ENCODE measurements at regions not wholly inside any gene's neighbourhood (a gene's known extent, or its start where the extent isn't known, plus 50 kb on each side); places are given as distances from the start of the nearest gene placed in this dataset.

- no peak for ATAC-seq
- POLR2A ChIA-PET = no interaction called here
- Mint-ChIP-seq H3K9me3 (no peaks in the 10 kb centered on the region), H3K27me3 (ENCODE audit: low read depth) (no peaks in the 10 kb centered on the region), H3K4me1 (peaks cover 7% of the 10 kb centered on the region), H3K27ac (no peak overlapping the region), H3K4me3 (no peak overlapping the region), H3K36me3 (no peaks in the 10 kb centered on the region)
- TF ChIP-seq FOXK1 (CRISPR knock-in tag; IDR thresholded peaks at IDR 0.05) (no peak), JAZF1 (CRISPR knock-in tag; IDR thresholded peaks at IDR 0.05) (no peak), ZNF138 (CRISPR knock-in tag; conservative IDR thresholded peaks at IDR 0.05) (no peak), E2F1 (CRISPR knock-in tag; IDR thresholded peaks at IDR 0.05) (no peak), ZNF219 (CRISPR knock-in tag; IDR thresholded peaks at IDR 0.05; ENCODE audit: borderline replicate concordance) (no peak), GTF2I (CRISPR knock-in tag; conservative IDR thresholded peaks at IDR 0.05) (no peak)
- TF ChIP-seq, protein P1, sequence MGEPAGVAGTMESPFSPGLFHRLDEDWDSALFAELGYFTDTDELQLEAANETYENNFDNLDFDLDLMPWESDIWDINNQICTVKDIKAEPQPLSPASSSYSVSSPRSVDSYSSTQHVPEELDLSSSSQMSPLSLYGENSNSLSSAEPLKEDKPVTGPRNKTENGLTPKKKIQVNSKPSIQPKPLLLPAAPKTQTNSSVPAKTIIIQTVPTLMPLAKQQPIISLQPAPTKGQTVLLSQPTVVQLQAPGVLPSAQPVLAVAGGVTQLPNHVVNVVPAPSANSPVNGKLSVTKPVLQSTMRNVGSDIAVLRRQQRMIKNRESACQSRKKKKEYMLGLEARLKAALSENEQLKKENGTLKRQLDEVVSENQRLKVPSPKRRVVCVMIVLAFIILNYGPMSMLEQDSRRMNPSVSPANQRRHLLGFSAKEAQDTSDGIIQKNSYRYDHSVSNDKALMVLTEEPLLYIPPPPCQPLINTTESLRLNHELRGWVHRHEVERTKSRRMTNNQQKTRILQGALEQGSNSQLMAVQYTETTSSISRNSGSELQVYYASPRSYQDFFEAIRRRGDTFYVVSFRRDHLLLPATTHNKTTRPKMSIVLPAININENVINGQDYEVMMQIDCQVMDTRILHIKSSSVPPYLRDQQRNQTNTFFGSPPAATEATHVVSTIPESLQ (CRISPR knock-in tag; IDR thresholded peaks at IDR 0.05) = no peak
- CTCF ChIA-PET = no interaction called here
- DNase-seq (ENCODE audit: low spot score) = no peak
Observed at GRCh38 chr9:18350995-18351595, 122.9 kb upstream of the ADAMTSL1 start.

DNA sequence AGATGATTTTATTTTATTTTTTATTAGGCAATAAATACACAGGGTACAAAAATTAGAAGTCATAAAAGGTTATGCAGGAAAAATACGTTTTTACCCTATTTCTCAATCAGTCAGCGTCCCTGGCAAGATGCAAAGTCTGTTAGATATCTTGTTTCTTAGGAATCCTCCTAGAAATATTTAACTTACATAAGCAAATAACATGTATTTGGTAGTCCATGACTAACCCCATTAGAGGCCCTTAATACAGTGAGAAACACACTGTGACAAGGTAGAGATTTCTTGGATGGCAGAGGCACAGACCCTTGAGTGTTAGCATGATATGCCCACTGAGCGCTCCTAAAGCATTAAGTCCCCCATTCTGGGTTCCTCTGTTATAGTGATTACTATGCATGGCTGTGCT lies 121.2 kb upstream of the ADAMTSL1 start:
- H3K27me3 Mint-ChIP-seq (ENCODE audit: low read depth) = no peaks in the 10 kb centered on the region
- no peaks in the 10 kb centered on the region for H3K36me3 Mint-ChIP-seq
- DNase-seq (ENCODE audit: low spot score) (no peak), ATAC-seq (no peak)
- H3K4me1 Mint-ChIP-seq = no peaks in the 10 kb centered on the region; the same call in 1 of the 2 replicates
- ChIA-PET POLR2A (no interaction called here), CTCF (no interaction called here)
- no peak overlapping the region for H3K27ac Mint-ChIP-seq
- H3K4me3 Mint-ChIP-seq = no peak overlapping the region
- no peaks in the 10 kb centered on the region for H3K9me3 Mint-ChIP-seq
- TF ChIP-seq ZNF671 (CRISPR knock-in tag; IDR thresholded peaks at IDR 0.05) (no peak), ZMAT4 (CRISPR knock-in tag; IDR thresholded peaks at IDR 0.05) (no peak), FOXK1 (CRISPR knock-in tag; IDR thresholded peaks at IDR 0.05) (no peak), ZNF263 (CRISPR knock-in tag; IDR thresholded peaks at IDR 0.05; ENCODE audit: low read depth) (no peak), MXD4 (CRISPR knock-in tag; IDR thresholded peaks at IDR 0.05; ENCODE audit: borderline replicate concordance) (no peak), ZNF532 (CRISPR knock-in tag; IDR thresholded peaks at IDR 0.05; ENCODE audit: borderline replicate concordance) (no peak), RORB (CRISPR knock-in tag; IDR thresholded peaks at IDR 0.05) (no peak), SOX15 (CRISPR knock-in tag; IDR thresholded peaks at IDR 0.05) (no peak), HMGA2 (CRISPR knock-in tag; IDR thresholded peaks at IDR 0.05) (no peak), ETV6 (CRISPR knock-in tag; IDR thresholded peaks at IDR 0.05) (no peak), ZNF423 (CRISPR knock-in tag; IDR thresholded peaks at IDR 0.05) (no peak), SMAD4 (CRISPR knock-in tag; IDR thresholded peaks at IDR 0.05) (no peak), ZNF425 (CRISPR knock-in tag; conservative IDR thresholded peaks at IDR 0.05) (no peak)
- TF ChIP-seq, protein P2, sequence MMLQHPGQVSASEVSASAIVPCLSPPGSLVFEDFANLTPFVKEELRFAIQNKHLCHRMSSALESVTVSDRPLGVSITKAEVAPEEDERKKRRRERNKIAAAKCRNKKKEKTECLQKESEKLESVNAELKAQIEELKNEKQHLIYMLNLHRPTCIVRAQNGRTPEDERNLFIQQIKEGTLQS (CRISPR knock-in tag; conservative IDR thresholded peaks at IDR 0.05) = no peak
- TF ChIP-seq, protein P3, sequence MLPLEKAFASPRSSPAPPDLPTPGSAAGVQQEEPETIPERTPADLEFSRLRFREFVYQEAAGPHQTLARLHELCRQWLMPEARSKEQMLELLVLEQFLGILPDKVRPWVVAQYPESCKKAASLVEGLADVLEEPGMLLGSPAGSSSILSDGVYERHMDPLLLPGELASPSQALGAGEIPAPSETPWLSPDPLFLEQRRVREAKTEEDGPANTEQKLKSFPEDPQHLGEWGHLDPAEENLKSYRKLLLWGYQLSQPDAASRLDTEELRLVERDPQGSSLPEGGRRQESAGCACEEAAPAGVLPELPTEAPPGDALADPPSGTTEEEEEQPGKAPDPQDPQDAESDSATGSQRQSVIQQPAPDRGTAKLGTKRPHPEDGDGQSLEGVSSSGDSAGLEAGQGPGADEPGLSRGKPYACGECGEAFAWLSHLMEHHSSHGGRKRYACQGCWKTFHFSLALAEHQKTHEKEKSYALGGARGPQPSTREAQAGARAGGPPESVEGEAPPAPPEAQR (CRISPR knock-in tag; IDR thresholded peaks at IDR 0.05) = no peak

All from WTC11 (cell line).